Gastroesophageal sphincter (tissue), 3 donors: ENCODE measurements at regions not wholly inside any gene's neighbourhood (a gene's known extent, or its start where the extent isn't known, plus 50 kb on each side); places are given as distances from the start of the nearest gene placed in this dataset.

Experiments
- CTCF ChIP-seq, 4 experiments: fragments of 200-600 bp in 2 of 4; fragments of 450-650 bp in 2 of 4; sonication (generic) in 1 of 4; IDR thresholded peaks; one replicate each; pipeline ENCODE4 v1.5.1; 2017 to 2019; ENCODE audit warnings: antibody characterized with exemption in 4 of 4, mild to moderate bottlenecking in 2 of 4, moderate library complexity in 2 of 4
- EP300 ChIP-seq: sonication (generic); formaldehyde crosslinking; IDR thresholded peaks from one replicate; pipeline ENCODE4 v1.6.1; 2017; ENCODE audit warnings: antibody characterized with exemption, mild to moderate bottlenecking
- POLR2A ChIP-seq, 2 donors: fragments of 450-650 bp; IDR thresholded peaks; one replicate each; pipeline ENCODE4 v1.6.1; 2017; ENCODE audit warnings: antibody characterized with exemption in 2 of 2, mild to moderate bottlenecking in 2 of 2, moderate library complexity in 1 of 2
- POLR2AphosphoS5 ChIP-seq: sonication (generic); formaldehyde crosslinking; IDR thresholded peaks from one replicate; pipeline ENCODE4 v1.6.1; 2017; ENCODE audit warnings: antibody characterized with exemption

GRCh38 chr6:165970001-165970400 is 197.7 kb downstream of the TBXT start:
- TF ChIP-seq POLR2A (IDR thresholded peaks at IDR 0.05) = no peak
- TF ChIP-seq CTCF (IDR thresholded peaks at IDR 0.05) = no peak
- no peak for TF ChIP-seq POLR2AphosphoS5
- no peak for TF ChIP-seq EP300
